Activated gamma-delta T cell treated with Interleukin-2 at 50 U/mL for 16 hours (primary cell): ENCODE measurements at regions not wholly inside any gene's neighbourhood (a gene's known extent, or its start where the extent isn't known, plus 50 kb on each side); places are given as distances from the start of the nearest gene placed in this dataset.

Experiments
- DNase-seq: peaks from one replicate; pipeline ENCODE4 v3.0.0-alpha.2; 2020

DNA sequence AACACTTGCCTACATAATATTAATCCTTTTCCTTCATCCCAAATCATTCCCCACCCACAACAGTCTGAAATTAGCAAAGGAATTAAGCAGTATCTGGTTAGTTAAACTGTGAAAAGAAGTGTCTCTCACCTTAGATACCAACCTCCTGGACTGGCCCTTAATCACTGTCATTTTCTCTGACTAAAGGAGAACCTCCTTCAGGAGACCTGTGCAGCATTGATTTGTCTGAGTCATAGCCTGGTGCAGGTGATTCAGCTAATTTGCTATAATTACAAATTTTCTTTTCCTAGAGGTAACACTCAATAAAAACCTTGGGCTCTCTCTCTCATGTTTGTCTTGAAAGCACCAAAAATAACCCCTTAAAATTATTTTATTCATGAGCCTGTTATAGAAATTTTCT lies 279.8 kb upstream of the SEMA6D start:
- DNase-seq: no peak

DNA sequence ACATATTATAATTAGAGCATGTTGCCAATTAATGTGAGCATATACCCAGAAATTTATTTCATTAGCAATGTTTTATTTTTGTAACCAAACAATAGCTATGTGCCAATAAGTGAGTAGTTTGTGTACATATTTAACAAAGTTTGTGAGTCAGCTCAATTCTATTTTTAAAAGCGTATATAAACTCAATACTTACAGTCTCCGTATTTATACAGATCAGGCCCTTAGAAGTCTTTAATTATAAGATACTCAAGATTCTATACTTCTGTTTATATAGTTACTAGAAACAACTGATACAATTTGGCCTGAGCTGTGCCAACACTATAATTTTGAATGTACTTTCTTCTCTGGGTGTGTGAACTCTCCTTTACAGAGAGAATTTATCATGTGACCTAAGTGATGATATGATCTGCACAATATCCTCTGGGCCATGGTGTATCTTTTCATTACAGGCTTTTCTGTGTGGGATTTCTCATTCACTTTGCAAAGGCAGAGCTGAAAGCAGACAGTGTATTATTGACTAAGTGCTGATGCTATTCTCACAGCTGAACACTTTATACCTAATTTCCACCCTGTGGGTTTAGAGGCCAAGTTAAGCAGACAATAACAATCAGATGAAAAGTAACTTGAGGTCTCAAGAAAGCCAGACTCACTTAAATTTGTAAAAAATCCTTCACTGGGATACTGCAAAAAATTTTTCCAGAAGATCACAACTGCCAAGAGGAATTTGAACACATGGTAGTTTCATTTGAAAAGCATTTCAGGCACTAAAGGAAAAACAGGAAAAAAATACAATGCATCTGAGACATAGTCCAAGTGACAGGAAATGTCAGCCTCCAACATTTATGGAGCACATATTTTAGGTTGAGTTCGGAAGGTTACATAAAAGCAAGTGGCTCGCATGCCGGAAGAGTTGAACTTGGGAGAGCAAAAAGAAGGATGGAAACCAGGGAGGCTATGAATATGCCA lies 277.9 kb upstream of the SEMA6D start:
- no peak for DNase-seq

DNA sequence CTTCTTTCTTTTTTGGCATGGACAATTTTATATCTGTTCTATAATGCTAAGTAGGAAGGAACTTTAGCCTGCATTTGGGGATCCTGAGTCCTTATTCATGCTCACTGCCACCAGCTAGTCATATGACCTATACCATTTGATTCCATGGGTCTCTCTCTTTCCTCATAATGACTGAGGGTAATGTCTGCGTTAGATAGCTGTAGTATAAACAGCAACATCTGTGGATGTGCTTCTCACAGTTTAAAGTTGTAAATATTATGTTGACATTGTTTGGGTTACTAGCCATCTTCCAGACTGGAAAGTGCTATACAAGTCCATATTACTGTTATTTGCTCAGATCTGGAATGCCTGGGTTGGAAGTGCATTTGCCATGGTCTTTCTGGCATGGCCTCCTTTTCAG lies 274.9 kb upstream of the SEMA6D start:
- DNase-seq: no peak

DNA sequence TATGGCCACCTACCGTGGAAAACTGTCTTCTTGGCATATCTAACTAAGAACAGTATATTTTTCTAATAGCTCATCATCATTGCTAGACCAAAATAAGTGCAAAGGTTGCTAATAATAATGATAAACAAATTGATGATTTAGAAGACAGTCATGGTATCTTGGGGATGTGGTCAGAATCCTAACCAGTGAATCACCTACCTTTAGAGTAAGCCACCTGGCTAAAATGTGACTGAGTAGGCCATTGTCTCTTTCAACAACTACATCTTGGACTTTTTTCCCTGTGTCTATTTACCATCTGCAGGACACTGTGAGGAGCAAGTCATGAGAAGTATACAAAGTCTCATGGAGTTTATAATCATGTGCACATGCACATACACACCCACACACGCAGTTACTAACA lies 273.5 kb upstream of the SEMA6D start:
- DNase-seq: no peak

DNA sequence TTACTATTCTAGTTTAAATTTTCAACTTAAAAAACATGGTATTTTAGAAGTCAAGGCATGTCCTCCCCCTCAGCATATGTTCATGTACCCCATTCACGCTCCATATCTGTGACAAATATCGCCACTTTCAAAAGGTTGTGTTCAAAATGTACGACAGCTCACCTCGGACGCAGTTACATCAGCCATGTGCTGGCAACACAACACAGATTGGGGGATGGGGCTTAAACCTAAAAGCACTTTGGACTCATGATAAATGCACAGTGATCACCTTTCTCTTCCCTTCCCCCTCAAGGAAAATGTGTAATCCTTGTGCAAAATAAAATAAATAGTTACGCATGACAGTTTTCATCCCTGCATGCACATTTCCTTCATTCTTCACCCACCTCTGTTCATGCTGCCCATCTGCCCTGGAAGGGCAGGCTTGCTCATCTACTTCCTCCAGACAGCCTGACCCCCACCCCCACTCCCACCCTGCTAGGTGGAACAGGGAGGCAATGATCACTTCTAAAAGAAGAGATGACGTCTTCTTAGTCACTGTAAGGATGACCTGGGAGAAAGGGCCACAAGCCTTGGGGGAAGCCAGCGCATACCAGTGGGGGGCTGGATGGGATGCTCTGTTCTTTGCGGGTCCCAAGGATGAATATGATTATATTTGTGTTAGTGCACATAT lies 271.4 kb upstream of the SEMA6D start:
- DNase-seq: no peak

DNA sequence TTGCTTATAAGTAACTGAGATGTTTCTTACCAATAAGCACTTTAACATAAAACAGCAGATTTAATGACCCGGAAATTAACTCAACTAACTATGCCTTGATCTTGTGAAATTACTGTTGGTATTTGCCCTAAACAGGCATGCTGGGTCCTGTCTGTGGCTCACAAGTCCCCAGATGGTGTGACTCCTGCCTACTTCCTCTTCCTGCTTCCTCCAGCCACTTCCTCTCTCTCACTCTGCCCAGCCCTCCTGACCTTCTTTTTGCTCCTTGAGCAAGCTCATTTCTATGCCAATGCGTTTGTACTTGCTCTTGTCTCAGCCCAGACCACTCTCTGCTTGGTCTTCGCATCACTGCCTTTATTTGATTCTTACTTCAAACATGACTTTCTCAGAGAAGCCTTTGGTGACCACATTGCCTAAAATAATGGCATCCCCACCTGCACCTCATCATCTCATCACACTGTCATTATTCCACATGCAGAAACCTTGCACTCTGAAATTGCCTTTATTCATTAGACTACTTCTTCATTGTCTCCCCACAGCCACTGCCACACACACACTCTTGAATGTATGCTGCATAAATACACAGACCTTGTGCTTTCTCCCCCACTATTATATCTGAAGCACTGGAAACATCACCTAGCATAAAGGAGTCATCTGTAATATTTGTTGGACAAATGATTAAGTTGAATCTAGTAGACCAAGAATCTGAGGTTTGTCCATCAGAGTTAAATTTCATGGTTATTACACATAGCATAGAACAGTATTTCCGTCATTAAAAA lies 256.3 kb upstream of the SEMA6D start:
- DNase-seq: no peak

DNA sequence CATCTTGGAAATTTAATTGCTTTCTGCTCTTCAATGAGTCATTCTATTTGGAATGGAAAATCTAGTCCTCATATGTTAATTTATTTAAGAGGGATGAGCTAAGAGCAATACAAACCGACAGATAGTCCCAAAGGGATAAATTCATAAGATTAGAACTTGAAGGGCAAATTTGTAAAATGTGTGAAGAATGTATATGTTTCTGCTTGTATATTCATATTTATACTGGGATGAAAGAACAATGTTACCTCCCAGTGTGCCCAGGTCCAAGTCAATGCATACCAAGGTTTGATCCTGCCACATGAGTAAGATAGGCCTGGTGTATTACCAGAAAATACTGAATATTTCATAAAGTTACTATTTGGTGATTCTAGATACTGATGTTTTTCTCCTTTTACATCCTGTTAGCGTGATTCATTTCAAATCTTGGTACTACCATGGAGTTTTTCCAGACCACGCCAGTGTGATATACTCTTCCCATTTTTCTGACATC lies 255.6 kb upstream of the SEMA6D start:
- DNase-seq: no peak

DNA sequence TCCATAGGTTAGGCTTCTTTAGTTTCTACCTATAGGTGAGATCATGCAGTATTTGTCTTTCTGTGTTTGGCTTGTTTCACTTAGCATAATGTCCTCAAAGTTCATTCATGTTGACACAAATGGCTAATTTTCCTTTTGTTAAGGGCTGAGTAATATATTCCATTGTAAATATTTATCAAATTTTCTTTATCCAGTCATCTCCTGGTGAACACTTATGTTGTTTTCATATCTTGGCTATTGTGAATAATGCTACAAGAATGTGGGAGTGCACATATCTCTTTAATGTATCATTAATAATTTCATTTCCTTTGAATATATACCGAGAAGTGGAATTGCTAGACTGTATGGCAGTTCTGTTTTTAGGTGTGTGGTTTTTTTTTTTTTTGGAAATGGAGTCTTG lies 250.9 kb upstream of the SEMA6D start:
- no peak for DNase-seq

DNA sequence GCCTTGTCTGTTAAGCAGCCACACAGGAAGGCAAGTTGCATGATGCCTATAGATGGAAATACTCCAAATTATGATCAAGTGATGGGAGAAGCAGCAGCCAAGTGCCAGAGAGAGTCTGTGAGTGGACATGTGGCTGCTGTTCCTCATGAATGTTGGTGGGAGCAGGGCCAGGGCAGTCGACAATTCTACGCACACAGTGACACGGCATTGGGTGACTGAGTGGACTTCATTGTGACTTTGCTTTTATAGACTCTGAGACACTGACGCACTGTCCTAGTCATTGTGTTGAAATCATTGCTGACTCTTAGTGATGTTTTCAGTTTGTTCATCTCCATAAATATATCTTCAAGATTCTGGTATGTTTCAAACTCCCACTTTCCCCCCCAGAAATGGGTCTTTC lies 246.3 kb upstream of the SEMA6D start:
- no peak for DNase-seq

DNA sequence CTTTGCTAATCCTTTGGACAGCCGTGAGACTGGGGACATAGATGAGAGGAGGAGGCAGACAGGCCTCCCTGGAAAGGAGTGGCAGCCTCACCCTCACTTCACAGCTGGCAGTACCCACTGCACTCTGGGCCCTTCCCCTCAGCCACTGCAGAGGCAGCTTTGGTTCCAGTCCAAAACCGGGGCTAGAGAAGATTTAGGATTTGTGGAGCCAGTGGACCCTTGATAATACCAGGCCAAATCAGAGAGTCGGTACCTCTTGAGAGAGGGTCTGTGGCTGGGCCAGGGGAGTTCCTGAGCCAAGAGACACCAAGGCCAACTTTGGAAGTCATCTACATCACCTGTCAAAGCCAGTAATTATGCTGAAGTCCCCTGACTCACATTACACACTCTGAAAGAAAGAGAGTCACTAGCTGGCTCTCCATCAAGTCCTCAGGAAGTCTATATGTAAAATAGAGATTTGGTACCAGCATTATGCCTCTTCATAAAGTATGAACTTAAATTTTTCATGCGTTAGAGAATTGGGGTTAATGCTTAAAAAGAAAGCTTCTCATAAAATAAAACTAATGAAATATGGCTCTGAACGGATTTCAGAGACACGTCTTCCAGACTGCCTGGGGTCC lies 244.1 kb upstream of the SEMA6D start:
- no peak for DNase-seq

DNA sequence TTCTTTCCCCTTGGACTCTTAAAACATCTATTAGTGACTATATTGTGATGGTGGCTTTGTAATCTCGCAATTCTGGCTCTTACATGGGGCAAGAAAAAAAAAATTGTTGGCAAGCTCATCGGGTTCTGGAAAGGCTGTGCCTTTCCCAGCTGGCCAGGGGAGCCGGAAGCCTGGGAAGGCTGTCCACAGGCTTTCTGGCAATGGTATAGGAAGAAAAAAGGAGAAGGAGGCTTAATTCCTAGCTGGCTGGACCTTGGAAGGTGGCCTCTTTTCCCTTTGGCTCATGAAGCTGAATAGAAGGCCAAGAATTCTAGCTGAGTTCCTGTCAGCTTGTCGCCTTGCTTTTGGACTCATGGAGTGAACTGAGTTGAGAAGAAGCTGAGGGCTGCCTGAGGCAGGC lies 243.5 kb upstream of the SEMA6D start:
- no peak for DNase-seq

DNA sequence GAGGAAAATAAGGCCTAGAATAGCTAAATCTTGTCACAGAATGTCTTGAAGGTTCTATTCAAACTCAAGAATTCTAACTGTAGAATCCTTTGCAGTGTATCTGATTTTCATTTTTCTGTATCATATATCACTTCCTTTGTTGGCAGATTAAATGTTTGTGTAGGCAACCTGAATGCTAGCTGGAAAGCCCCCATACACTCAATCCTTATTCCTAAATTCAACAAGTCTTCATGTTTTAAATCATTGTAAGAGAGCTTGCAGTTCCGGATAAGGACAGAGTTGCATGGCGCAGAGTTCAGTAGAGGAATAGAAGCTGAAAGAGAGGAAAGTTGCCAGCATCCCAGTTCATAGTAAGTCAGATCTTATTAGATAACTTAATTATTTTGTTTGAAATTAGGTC lies 242.0 kb upstream of the SEMA6D start:
- no peak for DNase-seq

DNA sequence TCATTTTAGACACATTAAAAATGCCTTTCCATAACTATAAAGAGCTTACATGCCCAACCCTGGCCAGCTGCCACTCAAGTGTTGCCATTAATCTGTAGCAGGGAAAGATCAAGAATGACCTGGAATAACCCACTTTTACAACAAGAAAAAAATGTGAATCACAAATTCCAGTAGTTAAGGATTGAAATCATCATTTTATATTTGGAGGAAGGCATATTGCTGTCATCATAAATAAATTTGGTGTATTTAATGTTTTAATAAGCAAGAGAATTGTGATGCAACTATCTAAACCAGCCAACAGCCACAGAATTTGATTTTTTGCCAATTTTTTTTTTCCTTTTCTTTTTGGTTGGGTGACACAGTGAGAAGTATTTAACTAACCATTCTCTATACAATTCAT lies 240.0 kb upstream of the SEMA6D start:
- no peak for DNase-seq

DNA sequence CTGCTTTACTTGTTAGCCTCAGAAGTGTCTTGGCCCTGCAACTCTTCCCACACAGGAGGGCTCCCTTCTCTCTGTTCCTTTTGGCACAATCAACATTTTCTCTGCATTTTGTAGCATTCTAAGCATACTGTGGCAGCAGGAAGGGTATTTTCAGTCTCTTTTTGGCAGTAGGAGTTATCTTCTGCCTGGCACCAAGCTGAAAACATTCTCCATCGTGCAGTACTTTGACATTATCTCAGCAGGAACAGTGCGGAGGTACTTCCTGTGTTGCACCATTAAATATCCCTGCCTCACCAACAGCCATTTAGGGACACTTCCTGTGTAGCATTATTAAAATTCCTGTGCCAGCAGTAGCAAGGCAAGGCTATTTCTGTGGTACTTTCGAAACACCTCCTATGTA lies 233.2 kb upstream of the SEMA6D start:
- no peak for DNase-seq

DNA sequence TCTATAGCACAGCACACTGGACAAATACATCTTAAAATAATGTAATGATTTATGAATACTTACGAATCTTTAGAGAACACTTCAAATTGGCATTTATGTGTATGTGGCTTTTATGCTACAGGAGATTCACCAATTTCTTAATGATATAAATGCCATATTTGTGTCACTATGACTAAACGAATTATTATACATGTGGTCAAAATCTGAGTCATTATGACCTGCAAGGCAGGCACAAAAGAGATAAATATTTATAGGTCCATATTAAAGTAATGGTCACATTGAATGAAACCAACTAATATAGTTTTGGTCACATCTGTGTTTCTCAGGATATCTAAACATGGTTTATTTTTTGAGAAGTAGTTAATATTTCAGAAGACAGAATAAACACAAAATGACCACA lies 232.3 kb upstream of the SEMA6D start:
- DNase-seq: no peak

DNA sequence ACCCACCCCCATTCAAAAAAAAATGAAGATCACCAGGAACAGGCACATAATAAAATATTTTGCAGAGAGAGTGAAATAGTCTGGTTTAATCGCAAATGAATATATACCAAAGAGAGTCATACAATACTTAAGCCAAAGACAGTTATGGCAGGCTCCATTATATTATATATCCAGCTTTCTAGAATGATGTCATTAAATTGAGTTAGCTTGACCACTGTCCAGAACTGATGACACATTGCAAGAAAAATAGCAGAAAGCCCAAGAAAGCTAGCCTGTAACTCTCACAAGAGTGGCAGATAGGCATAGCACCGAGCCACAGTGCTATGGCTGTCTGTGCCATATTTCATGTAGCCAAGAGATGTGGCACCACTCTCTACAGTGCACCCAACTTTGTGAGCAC lies 231.9 kb upstream of the SEMA6D start:
- DNase-seq: no peak

DNA sequence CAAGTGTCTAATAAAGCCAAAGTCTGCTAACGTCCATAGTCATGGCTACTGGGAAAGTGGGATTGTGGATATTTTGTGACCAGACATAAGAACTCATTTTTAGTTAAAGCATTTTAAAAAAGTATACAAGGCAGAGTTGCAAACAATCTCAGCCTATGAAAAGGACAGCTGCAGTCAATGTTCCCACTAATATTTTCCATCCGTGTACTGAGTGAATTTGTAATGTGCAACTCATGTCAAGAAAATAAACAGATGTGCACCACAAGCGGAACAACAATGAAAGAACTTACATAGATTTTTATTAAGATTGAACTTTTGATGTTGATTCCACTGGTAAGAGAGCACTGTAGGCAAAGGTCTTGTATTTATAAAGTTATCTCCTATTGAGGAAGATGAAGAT lies 231.3 kb upstream of the SEMA6D start:
- no peak for DNase-seq

DNA sequence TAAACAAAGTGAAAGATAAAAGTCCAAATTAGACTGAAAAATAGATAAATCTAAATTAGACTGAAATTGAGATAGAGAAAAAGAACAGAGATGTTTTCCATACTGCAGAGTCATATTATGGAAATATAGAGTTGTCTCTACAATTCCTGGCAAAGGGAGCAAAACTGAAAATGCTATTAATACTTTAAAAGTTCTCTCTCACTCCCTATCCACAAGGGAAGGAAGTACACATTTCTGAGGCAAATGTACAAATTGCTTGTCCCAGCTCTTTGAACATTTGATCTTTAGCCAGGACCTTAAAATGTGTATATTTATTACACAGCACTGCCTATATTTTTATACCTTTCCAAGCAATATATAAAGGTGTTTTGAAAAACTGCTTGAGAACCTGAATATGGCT lies 225.1 kb upstream of the SEMA6D start:
- no peak for DNase-seq

DNA sequence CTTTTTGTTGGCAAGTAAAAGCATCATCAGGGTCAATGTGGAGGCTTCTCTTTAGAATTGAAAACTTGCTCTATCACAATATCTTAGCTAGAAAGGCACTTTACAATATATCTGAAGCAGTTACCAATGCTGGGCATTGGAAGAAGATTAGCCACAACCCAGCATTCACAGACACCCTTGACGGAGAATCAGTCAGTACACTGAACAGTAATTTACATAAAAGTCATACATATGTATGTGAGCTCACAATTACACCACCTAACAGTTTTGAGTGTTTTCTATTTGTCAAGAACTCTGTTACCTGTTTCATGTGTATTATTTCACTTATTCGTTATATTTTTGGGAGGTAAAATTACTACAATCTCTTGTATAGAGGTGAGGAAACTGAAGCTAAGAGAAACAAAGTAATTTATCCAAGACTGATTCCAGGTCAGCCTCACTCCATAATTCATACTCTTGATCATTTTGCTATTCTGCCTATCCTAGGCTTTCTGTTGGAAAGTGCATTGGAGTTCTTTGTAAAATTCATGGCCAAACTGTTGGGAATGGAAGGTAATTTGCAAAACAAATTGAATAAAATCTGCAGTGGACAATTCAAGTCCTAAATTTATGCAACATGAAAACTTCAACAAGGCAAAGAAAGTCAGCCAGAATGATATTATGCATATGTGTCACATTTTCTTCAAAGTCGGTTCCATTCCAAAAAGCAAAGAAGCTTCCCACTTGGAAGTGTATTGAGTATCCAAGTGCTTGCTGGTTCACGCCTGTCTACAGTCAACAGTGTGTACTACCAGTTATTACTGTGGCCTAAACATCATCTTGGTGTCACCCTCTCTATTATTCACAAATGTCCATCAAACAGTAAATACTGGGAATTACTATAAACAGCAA lies 223.7 kb upstream of the SEMA6D start:
- no peak for DNase-seq

DNA sequence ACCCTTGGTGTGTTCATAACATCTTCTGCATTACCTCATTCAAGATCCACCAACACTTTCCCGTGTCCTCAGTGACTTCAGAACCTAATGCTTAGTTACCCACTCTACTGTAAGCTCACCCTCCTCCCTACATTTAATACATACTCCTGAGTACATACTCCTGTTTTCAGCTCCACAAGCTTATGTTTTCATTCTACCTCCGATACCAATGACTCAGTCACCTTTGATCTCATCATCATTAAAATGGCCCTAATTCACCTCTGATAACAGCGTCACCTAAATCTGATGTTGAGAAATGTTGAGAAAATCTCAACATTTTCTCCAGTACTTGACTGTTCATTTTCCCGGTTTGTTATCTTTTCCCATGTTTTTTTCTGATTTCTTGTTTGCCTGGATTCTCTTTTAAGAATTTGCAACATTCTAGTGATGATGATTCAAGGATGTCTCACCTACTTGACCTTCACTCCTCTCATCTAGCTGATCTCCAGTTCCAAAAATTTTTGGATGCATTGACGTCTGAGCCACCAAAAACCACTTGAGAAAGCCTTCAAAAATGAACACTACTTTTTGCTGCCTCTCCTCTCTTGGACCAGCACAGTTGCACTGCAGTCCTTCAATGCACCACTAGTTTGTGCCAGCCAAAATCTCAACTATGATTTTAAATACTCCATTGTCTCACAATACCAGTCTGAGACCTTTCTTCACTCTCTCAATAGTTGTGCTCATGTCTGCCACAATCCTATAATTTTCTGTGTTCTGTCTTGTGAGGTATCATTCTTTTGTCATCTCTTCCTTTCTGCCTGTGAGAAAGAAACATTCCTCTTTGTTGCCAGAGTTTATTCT lies 220.7 kb upstream of the SEMA6D start:
- no peak for DNase-seq

DNA sequence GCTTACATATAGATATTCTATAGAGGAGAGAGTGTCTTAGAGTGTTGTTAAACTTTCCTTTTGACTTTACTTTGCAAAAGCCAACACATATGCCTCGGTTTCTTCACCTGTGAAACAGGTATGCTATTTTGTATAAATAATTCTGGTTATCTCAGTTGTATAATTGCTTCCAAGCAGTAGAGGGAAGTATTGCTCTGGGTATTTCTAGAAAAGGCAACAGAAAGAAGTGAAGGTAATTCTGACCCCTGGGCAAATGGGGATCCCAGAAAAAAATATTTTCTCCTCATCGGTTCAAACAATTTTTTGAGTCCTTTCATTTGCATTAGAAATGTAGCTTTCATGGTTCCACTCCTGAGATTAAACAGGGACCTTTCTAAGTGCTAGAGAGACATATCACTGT lies 216.5 kb upstream of the SEMA6D start:
- no peak for DNase-seq
